Activated CD4-positive, alpha-beta T cell treated with anti-CD3 and anti-CD28 coated beads for 36 hours (primary cell): ENCODE measurements at regions not wholly inside any gene's neighbourhood (a gene's known extent, or its start where the extent isn't known, plus 50 kb on each side); places are given as distances from the start of the nearest gene placed in this dataset.

Source experiments
- ATAC-seq: fragments of 200-7000 bp; cut with Tn5 transposase; one replicate; pipeline ENCODE4 v1.10.0; 2021; ENCODE audit warnings: mild to moderate bottlenecking, moderate library complexity
- CTCF ChIA-PET: fragments of 350-600 bp; sonication (Branson Sonifier 250); formaldehyde crosslinking; loops from one replicate; lab custom pipeline; 2021; ENCODE audit warnings: antibody characterized with exemption; lab: Charles Lee
- POLR2A ChIA-PET: fragments of 350-600 bp; sonication (Branson Sonifier 250); formaldehyde crosslinking; loops from one replicate; lab custom pipeline; 2021; ENCODE audit warnings: antibody characterized with exemption, inconsistent platforms; lab: Charles Lee
- DNase-seq: peaks from one replicate; pipeline ENCODE4 v3.0.0-alpha.2; 2020
- H3K27ac Mint-ChIP-seq: one replicate; pipeline ENCODE4 v1.8.0; 2021; ENCODE audit warnings: mixed read lengths
- H3K27me3 Mint-ChIP-seq: one replicate; pipeline ENCODE4 v1.8.0; 2021; ENCODE audit warnings: mixed read lengths
- H3K36me3 Mint-ChIP-seq: one replicate; pipeline ENCODE4 v1.8.0; 2021; ENCODE audit warnings: low read depth, mixed read lengths
- H3K4me1 Mint-ChIP-seq: one replicate; pipeline ENCODE4 v1.8.0; 2021; ENCODE audit warnings: mixed read lengths
- H3K4me3 Mint-ChIP-seq: one replicate; pipeline ENCODE4 v1.8.0; 2021; ENCODE audit warnings: mild to moderate bottlenecking, moderate library complexity, mixed read lengths
- H3K9me3 Mint-ChIP-seq: one replicate; pipeline ENCODE4 v1.8.0; 2021; ENCODE audit warnings: low read depth, mixed read lengths
- intact Hi-C, 2 experiments: fragments of 100-400 bp; cut with DNase I in 1 of 2; cut with micrococcal nuclease in 1 of 2; formaldehyde crosslinking; loops; one replicate each; pipeline versions ENCODE4 v1.14.2 to v1.15.1; 2022 to 2024; cut with DNase I, micrococcal nuclease

DNA sequence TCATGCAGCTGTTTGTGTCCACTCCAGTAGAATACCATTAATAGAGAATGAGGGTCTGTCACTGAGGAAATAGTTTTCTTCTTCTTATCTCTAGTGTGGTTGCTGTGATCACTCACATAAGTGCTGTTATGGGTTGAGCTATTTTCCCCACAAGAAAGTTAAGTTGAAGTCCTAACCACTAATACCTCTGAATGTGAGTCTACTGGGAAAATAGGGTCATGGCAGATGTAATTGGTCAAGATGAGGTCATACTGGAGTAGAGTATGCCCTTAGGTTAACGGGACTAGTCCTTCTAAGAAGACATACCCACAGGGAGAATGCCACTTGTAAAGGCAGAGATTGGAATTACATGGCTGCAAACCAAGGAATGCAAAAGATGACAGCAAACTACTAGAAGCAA lies 70.5 kb upstream of the COL24A1 start:
- Mint-ChIP-seq H3K4me1 (no peaks in the 10 kb centered on the region), H3K27ac (no peak overlapping the region), H3K36me3 (no peaks in the 10 kb centered on the region), H3K9me3 (no peaks in the 10 kb centered on the region), H3K4me3 (no peak overlapping the region), H3K27me3 (no peaks in the 10 kb centered on the region)
- POLR2A ChIA-PET = no interaction called here
- DNase-seq (no peak), ATAC-seq (no peak)
- CTCF ChIA-PET = no interaction called here
- intact Hi-C loops = no loop called here

DNA sequence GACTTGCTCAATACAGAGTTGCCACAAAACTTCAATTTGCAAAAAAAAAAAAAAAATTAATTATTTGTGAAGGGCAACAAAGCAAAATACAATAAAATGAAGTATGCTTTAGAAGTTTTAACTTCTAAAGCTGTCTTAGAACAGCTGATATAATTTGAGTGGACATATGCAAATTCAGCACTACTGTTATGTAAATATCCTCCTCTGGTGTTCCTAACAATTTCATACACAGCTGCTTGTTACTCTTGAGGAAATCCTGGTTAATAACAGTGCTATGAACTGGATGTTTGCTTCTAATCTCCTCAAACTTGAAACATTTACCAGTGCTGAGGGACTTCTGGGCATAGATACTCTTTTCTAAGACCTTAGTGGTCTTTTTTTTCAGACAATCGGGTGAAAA lies 69.6 kb upstream of the COL24A1 start:
- CTCF ChIA-PET = no interaction called here
- intact Hi-C loops = no loop called here
- Mint-ChIP-seq H3K36me3 (no peaks in the 10 kb centered on the region), H3K27me3 (no peaks in the 10 kb centered on the region), H3K4me3 (no peak overlapping the region), H3K4me1 (no peaks in the 10 kb centered on the region), H3K27ac (no peak overlapping the region), H3K9me3 (no peaks in the 10 kb centered on the region)
- DNase-seq (no peak), ATAC-seq (no peak)
- POLR2A ChIA-PET = no interaction called here

DNA sequence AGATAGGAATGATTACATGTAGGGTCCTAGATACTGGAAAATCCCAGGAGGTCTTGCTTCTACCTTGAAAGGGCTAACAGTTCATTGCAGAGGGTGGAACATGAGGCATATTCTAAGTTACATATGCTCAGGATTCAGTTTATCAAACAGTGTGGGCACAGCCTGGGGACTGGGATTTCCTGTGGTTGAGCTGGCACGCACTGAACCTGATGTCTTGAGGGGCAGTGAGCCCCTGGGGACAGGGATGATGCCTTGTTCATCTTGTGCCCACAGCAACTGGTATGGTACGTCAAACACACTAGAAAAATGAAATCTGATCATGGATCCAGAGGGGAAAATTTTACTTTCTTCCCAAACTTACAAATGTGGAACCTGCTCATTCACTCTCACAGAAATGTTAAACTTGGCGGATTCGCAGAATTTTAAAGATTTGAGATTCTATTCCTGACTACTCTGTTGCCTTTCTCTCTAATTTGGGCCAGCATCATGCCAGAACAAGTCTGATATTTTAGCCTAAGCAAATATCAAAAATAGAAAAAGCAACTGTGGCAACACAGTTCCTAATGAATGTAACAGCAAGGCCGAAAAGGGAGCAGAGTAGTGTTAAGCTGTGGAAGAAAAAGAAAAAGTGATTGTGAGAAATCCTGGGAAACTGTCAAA lies 68.2 kb upstream of the COL24A1 start:
- H3K27ac Mint-ChIP-seq = no peak overlapping the region
- CTCF ChIA-PET = no interaction called here
- intact Hi-C loops = no loop called here
- ATAC-seq (no peak), DNase-seq (no peak)
- H3K4me3 Mint-ChIP-seq = no peak overlapping the region
- no peaks in the 10 kb centered on the region for H3K9me3 Mint-ChIP-seq
- H3K27me3 Mint-ChIP-seq = no peaks in the 10 kb centered on the region
- H3K36me3 Mint-ChIP-seq = no peaks in the 10 kb centered on the region
- POLR2A ChIA-PET = no interaction called here
- H3K4me1 Mint-ChIP-seq = no peaks in the 10 kb centered on the region

DNA sequence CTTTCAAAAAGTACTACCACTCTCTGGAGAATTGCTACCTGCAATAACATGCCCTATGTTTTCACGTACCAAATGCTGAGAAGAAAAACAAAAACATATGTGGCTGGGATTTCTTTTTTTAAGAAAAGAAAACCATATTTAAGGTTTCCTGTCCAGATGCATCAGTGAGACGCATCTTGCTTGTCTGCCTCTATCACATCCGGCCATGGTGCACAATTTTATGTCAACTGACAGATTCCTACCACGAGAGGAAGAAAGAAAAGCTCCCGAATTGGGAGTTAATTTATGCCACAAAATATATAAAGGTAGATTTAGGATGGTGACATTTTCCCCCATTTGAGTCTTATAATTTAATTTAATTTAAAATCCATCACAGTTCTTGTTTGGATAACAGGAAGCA lies 62.3 kb upstream of the COL24A1 start:
- no peaks in the 10 kb centered on the region for H3K4me1 Mint-ChIP-seq
- H3K27ac Mint-ChIP-seq = no peak overlapping the region
- ChIA-PET CTCF (no interaction called here), POLR2A (no interaction called here)
- intact Hi-C loops = no loop called here
- ATAC-seq (no peak), DNase-seq (no peak)
- H3K27me3 Mint-ChIP-seq = no peaks in the 10 kb centered on the region
- H3K36me3 Mint-ChIP-seq = no peaks in the 10 kb centered on the region
- no peaks in the 10 kb centered on the region for H3K9me3 Mint-ChIP-seq
- no peak overlapping the region for H3K4me3 Mint-ChIP-seq

DNA sequence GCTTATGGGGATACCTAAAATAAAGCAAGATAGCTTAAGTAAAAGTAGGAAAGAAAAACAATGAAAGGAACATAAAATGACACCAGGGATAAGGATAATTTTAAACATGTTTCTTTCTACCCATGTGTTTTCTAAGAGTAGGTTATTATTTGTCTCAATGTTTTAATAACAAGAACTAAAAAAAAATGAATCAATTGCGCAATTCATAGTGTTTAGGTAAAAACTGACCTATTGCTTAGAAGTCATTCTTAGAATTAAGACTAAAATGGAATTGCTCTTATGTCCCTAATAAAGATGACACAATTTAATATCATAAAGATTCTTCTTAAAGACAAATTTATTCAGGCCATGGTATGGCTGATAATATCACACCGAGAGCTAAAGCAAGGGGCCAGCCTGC lies 58.0 kb upstream of the COL24A1 start:
- no peak overlapping the region for H3K4me3 Mint-ChIP-seq
- ATAC-seq (no peak), DNase-seq (no peak)
- no peaks in the 10 kb centered on the region for H3K4me1 Mint-ChIP-seq
- POLR2A ChIA-PET = no interaction called here
- H3K36me3 Mint-ChIP-seq = no peaks in the 10 kb centered on the region
- H3K9me3 Mint-ChIP-seq = no peaks in the 10 kb centered on the region
- intact Hi-C loops = no loop called here
- no peak overlapping the region for H3K27ac Mint-ChIP-seq
- no peaks in the 10 kb centered on the region for H3K27me3 Mint-ChIP-seq
- CTCF ChIA-PET = no interaction called here

DNA sequence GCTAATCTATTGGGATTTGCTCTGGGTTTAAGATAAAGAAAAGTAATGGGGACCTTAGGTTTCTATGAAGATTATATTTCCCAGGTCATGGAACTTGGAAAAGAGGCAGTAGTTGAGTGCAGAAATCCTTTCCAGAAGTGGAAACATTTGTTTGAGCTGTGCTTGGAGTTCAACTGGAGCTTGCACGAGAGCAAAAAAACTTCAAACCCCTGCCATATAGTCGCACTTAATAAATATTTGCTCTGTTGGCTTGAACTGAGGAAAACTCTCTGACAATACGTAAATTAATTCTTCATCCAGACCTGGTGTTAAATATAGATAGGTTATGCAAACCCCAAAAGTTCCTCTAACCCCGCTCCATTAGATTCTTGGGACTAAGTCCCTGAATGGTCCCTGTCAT lies 52.8 kb upstream of the COL24A1 start:
- no peak for DNase-seq
- no peak overlapping the region for H3K27ac Mint-ChIP-seq
- CTCF ChIA-PET = no interaction called here
- no peaks in the 10 kb centered on the region for H3K27me3 Mint-ChIP-seq
- no peaks in the 10 kb centered on the region for H3K4me1 Mint-ChIP-seq
- no peaks in the 10 kb centered on the region for H3K9me3 Mint-ChIP-seq
- H3K36me3 Mint-ChIP-seq = no peaks in the 10 kb centered on the region
- ATAC-seq = no peak
- POLR2A ChIA-PET = no interaction called here
- no peak overlapping the region for H3K4me3 Mint-ChIP-seq
- intact Hi-C loops = no loop called here

DNA sequence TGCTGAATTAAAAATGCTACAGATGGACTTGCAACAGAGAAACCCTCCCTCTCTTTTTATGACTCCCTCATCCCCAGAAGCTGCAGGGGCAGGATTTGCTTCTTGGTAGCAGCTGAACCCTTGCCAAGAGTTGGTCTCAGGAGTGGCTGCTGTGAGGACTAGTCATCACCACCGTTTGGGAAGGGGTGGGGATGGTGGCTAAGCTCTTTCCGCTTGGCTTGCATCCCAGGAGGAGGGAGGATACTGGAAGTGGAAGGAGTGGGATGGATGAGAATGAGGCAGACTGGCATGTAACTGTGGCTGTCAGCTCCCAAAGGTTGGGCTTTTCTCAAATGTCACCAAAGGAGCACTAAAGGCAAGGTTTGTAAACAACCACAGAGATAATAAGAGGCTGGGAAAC lies 50.8 kb upstream of the COL24A1 start:
- DNase-seq = no peak
- Mint-ChIP-seq H3K27ac (no peak overlapping the region), H3K9me3 (no peaks in the 10 kb centered on the region), H3K4me3 (no peak overlapping the region), H3K27me3 (no peaks in the 10 kb centered on the region), H3K36me3 (no peaks in the 10 kb centered on the region), H3K4me1 (no peaks in the 10 kb centered on the region)
- intact Hi-C loops = no loop called here
- CTCF ChIA-PET = no interaction called here
- POLR2A ChIA-PET = no interaction called here
- no peak for ATAC-seq
